NCI-H2196 treated with DMSO at 0.1 percent for 48 hours (cell line): ENCODE measurements at regions not wholly inside any gene's neighbourhood (a gene's known extent, or its start where the extent isn't known, plus 50 kb on each side); places are given as distances from the start of the nearest gene placed in this dataset.

Source experiments
- DNase-seq: peaks from one replicate; lab custom pipeline; 2025; ENCODE audit not compliant: unreplicated experiment; lab: John Stamatoyannopoulos, UW

DNA sequence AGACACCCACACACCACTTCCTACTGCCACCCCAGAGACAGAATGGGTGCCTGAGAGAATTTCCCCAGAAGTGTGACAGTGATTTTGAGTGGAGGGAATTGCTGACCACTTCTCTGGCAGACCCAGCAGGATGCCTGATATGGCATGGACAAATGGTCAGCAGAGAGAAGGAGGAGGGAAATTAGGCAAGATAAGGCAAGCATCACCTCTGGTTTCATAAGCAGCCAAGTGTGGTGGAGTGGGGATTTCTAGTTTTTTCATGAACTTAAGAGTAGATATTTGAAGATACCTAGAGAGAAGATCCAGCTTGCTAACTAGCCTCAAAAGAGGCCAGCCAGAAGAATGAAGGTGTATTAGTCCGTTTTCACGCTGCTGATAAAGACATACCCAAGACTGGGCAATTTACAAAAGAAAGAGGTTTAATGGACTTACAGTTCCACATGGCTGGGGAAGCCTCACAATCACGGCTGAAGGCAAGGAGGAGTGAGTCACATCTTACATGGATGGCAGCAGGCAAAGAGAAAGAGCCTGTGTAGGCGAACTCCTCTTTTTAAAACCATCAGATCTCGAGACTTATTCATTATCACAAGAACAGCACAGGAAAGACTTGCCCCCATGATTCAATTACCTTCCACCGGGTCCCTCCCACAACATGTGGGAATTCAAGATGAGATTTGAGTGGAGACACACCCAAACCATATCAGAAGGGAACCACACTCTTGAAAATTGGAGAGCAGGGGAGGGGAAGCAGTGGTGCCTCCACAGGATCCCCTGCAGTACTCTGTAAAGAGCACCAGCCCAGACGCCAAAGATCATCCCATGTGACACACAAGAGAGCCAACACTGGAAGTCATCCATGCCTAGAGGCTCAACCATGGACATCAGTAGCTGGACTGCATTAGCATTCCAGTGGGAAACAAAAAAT, 64.2 kb downstream of the RBM43 start:
- DNase-seq, result no peak

DNA sequence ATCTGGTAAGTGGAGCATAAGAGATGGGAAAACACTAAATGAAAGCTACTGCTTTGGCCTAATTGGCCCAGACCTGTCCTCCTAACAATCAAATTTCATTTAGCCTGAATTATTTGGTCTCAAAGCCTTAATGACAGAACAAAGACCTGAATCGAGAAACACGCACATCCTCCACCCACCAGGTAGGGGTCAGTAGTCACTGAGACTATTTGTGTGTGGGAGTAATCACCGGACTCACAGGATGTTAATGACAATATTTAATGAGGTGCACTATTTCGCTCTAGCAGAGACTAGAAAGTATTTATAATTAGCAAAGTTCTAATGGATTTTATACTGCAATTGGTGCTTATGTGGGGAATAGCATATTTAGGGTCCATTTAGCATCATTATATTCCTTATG, 68.1 kb downstream of the RBM43 start:
- DNase-seq, result no peak

DNA sequence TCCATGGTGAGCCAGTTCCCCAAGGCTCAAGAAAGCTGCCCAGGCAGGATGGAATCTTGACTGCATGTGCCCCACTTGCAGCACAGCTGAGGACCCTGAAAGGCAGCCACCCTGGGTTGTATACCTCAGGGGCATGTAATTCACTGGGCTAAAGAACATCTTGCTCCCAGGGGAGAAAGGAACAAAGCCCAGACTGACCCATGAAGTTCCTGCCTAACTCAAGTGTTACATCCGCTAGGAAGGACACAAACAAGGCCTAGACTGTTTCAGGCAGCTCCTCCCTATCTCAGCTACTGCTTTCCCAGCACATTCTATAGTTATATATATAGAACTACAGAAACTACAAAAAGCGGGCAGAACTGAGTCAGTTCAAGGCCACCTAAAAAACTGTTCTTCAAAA, 69.0 kb downstream of the RBM43 start:
- no peak for DNase-seq

DNA sequence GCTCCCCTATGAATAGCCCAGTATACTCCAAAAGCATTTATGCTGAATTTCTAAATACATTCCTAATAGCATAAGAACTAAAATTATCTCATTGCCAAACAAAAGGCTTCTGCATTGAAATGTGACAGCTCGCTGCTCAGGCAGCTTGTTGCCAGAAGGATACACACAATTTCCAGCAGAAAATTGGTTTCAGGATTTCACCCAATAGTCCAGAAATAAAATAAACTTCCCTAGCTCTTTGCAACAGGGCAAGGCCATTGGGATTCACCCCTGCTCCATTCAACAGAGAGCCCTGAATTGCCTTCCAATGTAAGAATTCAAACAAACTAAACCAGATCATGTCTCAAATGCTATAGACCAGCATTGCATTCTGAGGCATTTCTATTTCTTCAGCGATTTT, 70.7 kb downstream of the RBM43 start:
- DNase-seq, result no peak

DNA sequence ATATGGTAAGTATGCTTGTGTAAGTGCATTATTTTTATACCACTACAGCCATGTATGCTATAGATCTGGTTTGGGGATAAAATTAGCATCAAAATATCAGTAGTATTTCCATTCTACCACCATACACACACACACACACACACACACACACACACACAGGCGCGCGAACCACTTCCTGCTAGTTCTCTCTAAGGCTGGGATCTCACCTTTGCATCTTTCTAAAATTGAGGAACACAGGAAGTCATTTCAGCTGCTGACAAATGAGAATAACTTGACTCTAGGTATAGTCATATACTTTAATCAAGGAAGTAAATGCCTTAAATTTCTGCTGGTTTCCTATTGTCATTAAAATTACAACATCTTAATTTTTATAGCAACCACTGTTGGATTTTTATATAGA, 72.5 kb downstream of the RBM43 start:
- DNase-seq, result no peak

DNA sequence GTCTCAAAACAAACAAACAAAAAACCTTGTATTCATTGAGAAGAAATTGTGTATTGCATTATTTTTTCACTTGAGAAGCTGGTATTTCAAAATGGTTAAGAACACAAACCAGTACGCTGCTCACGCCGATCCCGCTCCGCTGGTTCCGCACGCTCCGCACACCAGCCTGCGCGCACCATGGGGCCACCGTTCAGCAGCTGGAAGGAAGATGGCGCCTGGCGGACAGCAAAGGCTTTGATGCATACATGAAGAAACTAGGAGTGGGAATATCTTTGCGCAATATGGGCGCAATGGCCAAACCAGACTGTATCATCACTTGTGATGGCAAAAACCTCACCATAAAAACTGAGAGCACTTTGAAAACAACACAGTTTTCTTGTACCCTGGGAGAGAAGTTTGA, 75.7 kb downstream of the RBM43 start:
- no peak for DNase-seq

DNA sequence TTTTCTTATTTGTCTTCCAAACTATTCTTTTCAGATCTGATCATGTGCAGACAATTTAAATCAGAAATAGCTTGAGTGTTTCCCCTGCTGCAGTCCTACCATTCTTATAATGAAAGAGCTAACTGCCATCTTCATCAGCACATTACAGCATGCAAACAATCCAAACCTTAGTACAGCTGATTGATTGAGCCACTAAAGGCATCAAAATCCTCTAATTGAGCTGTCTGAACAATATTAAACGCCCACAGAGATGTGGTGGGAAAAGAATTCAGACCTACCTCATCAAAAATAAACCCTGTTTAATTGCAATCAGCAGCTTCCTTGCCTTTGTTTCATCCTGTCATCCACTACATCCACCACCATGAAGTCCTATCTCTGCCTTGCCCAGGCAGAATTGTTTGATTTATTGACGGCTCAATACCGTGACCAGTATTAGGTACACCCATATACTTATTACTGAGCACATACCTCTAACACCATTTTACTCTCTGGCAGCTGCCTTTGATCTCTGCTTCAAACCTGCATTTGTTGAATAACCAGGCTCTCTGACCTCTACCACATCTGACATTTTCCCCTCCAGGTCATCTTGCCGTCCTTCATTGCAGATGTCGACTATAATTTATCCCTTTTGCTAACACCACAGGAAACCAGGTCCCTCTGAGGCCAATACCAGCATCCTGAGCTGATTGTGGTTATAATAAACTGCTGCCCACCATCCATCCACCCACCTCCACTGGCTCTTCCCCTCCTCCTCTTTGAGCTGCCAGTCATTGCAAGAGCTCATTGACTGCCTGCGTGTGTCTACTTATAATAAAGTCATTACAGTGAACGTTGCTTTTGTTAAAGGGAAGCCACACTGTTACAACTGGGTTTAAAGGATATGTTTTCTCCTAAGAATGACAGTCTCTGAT, 78.5 kb downstream of the RBM43 start:
- no peak for DNase-seq

DNA sequence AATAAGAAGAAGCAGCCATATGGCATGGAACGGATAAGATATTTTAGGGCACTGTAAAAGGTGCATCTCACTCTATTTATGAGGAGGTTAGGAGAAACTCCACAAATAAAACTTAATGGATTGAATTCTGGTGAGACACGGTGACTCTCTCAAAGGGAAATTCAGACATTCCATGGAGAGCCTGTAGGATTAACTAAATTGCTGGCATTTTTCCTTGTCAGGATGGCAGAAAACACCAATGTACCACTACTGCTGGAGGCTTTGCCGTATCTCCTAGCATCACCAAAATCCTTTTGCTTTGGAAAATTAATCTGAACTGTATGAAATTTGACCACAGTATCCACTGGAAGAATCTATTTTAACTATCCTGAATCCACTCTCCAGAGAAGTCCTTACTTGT, 79.3 kb downstream of the RBM43 start:
- no peak for DNase-seq

DNA sequence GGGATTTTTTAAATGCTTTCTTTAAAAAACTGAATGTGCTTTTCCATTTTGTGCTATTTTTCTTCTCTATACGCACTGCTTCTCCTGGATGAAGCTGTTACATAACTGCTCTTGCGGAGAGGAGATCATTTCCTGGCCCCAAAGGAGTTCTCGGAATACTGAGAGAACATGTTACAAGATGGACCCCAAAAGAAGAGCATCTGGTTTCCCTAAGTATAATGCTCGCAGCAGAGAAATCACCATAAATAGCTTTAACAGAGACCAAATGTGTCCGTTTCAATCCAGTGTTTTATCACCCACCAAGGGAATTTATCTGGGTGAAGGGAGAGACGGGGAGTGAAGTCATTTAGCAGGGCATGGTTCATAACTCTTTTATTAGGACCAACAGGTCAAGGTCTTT, 80.1 kb downstream of the RBM43 start:
- no peak for DNase-seq

DNA sequence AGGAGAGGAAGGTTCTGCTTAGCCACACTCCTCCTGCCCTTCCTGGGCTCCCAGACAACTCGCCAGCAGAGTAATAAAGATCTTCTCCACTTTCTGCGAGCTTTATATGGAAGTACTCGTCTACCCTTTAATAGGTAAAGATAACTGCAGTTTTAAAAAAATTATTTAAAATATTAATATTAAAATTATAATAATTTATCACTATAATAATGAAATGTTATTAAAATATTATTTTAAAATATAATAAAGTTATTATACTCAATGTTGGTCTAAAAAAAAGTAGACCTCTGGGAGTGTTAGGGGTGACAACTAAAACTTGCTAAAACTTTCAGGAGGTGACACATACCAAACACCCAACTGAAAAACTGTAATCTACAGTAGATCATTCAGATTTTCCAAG, 81.5 kb downstream of the RBM43 start:
- DNase-seq, result no peak

DNA sequence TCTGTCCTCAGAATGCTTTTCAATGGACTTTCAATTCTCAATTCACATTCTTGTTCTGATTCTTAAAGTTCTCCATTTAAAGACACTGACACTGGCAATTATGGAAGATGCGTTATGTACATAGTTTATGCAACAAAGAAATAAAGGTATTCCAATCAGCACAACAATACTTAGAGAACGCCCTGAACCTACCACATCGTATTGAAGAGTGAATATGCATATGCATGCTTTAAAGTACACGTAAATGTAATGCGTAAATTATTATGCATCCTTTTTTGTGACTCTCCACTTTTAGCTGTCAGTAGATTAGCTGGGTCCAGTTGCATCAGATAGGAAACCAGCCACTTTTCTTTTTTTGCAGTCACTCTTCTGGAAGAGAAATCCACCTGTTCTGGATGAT, 83.5 kb downstream of the RBM43 start:
- DNase-seq, result no peak

DNA sequence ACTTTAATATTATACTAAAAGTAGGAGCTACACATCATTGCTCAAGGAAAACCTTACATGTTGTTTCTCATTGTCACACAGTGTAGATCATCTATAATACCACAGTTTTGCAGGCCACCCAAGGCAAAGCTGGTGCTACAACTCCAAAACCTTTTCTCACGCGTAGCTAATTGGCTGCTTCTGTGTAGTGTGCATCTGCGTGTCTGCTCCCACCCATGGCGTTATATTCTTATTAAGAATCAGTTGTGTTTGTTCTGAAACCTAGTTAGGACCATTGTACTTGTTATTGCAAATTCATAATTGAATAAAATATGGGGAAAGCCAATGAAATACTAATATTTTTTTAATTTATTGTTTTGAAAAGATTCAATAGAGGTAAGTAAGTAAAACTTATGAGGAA, 83.9 kb downstream of the RBM43 start:
- no peak for DNase-seq

DNA sequence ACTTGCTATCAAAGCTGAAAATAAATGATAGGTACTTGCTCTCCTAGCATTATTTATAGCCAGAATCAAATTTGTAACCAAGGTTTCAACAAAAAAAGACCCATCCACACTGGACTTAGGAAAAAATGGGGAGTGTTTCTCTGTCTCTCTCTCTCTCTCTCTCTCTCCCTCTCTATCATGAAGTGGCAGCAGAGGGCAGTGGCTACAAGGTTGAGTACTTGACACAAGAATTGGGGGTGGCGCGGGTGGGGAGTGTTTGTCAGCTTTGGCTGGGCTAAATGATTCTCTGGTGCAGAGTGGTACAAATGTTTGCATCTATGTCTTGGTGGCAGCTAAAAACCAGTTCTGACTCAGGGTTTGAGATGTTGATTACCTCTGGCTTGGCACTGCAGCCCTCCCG, 85.0 kb downstream of the RBM43 start:
- DNase-seq, result no peak

DNA sequence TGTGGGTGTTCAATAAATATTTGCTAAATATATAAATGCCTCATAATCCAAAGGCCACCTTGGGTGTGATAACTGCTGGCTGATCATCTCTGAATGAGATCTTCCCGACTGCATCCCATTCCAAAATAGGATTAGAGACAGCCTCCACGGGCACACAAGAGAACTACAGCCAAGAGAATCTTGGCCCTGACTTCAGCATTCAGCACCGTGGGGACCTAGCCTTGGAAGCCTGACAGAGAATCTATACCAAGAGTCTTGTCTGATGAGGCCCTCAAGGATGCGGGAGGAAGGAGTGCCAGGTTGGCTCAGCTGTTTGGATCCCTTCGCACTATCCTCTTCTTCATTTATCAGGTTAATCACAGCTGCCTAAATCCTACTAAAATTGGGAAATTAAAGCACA, 85.8 kb downstream of the RBM43 start:
- no peak for DNase-seq

DNA sequence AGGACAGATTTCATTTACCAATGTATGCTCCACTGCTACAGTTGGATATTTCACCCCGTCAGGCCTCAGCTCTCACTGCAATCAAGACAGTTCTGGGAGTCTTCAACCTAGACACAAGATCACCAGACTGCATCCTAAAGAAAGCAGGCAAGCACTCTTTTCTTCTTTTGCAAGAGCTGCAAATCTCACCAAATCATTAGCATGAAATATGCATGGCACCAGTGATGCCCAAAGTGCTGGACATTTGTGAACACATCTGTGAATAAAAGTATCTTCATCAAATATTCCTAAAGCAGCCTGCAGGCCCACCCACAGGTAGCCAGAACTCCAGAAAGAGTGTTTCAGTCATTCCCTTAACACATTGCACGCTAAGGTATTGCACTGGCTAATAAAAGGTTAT, 87.5 kb downstream of the RBM43 start:
- no peak for DNase-seq

DNA sequence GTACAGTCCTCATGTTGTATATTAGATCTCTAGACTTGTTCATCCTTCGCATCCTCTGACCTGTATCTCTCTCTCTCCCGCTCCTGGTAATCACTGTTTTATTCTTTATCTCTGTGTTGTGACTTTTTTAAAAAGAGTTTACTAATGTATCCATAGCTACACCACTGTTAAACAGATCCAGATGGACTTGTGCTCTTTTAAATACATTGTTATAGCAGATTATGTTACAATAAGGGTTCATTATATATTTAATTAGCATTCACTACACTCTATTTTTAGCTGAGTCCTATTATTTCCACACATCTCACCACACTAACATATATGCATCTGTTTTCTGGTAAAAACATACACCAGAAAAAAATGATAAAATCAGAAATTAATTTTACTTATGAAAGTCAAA, 90.5 kb downstream of the RBM43 start:
- no peak for DNase-seq

DNA sequence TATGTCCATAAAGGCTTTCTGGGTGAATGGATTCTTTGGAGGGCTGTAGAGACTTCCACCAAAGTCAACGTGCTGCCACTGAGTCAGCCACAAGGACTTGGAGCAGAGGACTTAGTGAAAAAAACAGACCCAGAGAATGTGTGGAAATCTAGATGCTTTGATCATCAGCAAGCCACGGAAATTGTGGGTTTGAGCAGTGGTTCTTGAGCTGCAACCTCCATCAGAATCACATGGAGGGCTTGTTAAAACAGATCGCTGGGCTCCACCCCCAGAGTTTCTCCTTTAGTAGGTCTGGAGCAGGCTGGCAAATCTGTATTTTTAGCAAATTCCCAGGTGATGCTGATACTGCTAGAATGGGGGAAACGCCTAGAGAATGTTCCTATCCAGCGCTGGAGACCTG, 95.3 kb downstream of the RBM43 start:
- no peak for DNase-seq

DNA sequence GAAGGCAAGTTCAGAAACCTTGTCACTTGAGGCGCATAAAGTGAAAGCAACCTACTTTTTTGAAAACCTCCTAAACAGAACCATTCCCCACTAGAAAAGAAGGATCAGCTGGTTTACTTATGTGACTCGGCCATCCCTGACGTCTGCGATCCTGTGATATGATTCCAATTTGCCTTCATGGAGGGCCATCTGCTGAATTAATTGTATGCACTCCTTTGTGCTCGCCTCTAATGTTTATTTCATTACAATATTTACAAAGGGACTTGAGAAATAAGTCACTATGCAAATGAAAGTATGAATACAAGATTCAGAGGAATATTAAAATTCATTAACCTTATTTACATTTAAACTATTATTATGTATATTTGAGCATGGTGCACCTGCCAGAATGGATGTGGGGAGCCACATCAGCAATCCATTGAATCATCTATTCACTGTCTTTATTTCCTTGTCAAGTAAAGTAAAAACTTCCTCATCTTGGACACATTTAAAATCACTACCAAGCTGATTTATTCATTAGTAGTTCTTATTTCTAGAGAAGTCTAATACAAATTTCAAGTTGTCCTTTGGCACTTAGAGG, 96.5 kb downstream of the RBM43 start:
- no peak for DNase-seq

DNA sequence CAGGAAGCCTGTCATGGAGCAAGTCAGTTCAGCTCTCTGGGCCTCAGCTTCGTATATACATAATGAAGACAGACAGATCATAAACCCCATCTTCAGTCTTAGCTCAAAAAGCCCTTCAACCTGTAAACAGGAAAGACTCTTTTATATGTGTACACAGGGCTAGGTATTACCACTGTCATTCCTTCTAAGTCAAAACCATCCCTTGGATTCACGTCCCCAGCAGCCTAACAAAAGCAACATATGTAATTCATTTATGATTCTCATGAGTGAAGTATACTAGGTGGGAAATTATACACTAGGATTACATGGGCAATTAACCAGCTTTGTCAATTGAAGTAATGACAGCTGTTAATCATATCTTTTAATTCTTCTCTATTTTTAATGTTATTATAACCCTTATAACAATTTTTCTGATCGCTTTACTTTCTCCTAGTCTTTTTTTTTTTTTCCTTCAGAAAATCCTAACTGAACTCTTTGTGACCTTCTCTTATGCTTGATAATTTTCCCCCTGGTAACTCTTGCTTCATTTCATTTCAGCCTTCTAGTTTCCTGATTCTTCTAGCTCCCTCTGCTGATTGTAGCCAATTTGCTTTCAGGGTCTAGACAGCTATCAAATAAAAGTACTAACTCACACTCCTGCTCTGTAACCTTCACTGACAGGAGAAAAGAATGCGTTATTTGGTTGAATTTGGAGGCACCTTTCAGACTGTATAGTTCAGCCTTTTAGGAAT, 99.7 kb downstream of the RBM43 start:
- DNase-seq, result no peak

DNA sequence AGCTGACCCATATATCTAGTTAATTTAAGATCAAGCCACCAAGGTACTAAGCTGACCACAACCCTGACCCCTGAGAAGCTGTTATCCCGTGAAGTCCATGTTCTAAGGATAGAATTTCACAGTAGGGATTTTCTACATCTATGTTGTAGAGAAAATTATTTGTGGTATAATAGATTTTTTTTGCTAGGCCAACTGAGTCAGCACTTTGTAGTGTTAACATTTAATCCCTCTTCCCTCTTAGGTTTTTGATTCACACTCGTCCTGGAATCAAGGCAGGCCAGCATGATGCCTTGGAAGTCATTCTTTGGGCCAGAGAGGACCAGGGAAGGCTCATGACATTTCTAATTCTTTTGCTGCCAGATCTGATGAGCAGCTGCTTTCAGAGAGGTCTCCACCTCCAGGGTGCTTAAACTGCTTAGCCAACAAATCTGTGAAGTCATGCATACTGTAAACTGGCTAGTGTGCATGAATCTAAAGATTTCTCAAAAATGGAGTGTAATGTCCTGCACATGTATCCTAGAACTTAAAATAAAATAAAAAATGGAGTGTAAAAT, 102.5 kb downstream of the RBM43 start:
- no peak for DNase-seq
